PC-9 (cell line): ENCODE measurements at regions not wholly inside any gene's neighbourhood (a gene's known extent, or its start where the extent isn't known, plus 50 kb on each side); places are given as distances from the start of the nearest gene placed in this dataset.

Source experiments
- BruUV-seq: library from RNA; stranded (reverse); fragments of 400-500 nt; replicated peaks from 2 replicates; lab custom pipeline; 2021; lab: Mats Ljungman, UMichigan
- CTCF ChIA-PET: fragments of 300-600 bp; sonication (Branson Sonifier 250); formaldehyde crosslinking; loops from one replicate; lab custom pipeline; 2022; ENCODE audit warnings: antibody characterized with exemption; lab: Charles Lee
- POLR2A ChIA-PET: fragments of 300-600 bp; sonication (Branson Sonifier 250); formaldehyde crosslinking; loops from one replicate; lab custom pipeline; 2022; ENCODE audit warnings: antibody characterized with exemption; ENCODE audit not compliant: unreplicated experiment; lab: Charles Lee
- DNase-seq, 2 experiments: peaks; one replicate each; pipeline versions ENCODE4 v3.0.0 to v3.0.0-alpha.2; 2015 to 2022; ENCODE audit warnings: mixed read lengths in 1 of 2
- H2AFZ ChIP-seq: fragments of 200-600 bp; sonication (generic); 2 replicates; pipeline ENCODE4 v1.8.1; 2017; ENCODE audit warnings: antibody characterized with exemption
- H3F3A ChIP-seq: fragments of 200-600 bp; sonication (generic); 2 replicates; pipeline ENCODE4 v1.8.1; 2017; ENCODE audit warnings: antibody characterized with exemption, mild to moderate bottlenecking, low read depth; ENCODE audit not compliant: insufficient read depth
- H3K27ac ChIP-seq: fragments of 200-600 bp; sonication (generic); 2 replicates; pipeline ENCODE4 v1.6.1; 2016; ENCODE audit warnings: mixed run types
- H3K27me3 ChIP-seq: fragments of 200-600 bp; sonication (generic); 2 replicates; pipeline ENCODE4 v1.6.1; 2016; ENCODE audit warnings: low read depth, mixed run types; ENCODE audit not compliant: insufficient read depth
- H3K36me3 ChIP-seq: fragments of 200-600 bp; sonication (generic); 2 replicates; pipeline ENCODE4 v1.6.1; 2016; ENCODE audit warnings: low read depth, mixed run types
- H3K4me1 ChIP-seq: fragments of 200-600 bp; sonication (generic); replicated peaks from 2 replicates; pipeline ENCODE4 v1.6.1; 2016; ENCODE audit warnings: mixed run types; ENCODE audit not compliant: insufficient read depth
- H3K4me2 ChIP-seq: fragments of 200-600 bp; sonication (generic); 2 replicates; pipeline ENCODE4 v1.6.1; 2017; ENCODE audit warnings: mixed run types
- H3K4me3 ChIP-seq: fragments of 200-600 bp; sonication (generic); 2 replicates; pipeline ENCODE4 v1.6.1; 2016; ENCODE audit warnings: mixed run types
- H3K79me2 ChIP-seq: fragments of 200-600 bp; sonication (generic); 2 replicates; pipeline ENCODE4 v1.6.1; 2017; ENCODE audit warnings: low read depth, mixed run types
- H3K9me2 ChIP-seq: fragments of 200-600 bp; sonication (generic); 2 replicates; pipeline ENCODE4 v1.8.1; 2017; ENCODE audit warnings: mild to moderate bottlenecking; ENCODE audit not compliant: insufficient read depth
- H3K9me3 ChIP-seq: fragments of 200-600 bp; sonication (generic); 2 replicates; pipeline ENCODE4 v1.8.1; 2016; ENCODE audit warnings: low read depth; ENCODE audit not compliant: insufficient read depth
- H4K20me1 ChIP-seq: fragments of 200-600 bp; sonication (generic); 2 replicates; pipeline ENCODE4 v1.8.1; 2017; ENCODE audit not compliant: insufficient read depth
- CTCF ChIP-seq: fragments of 200-600 bp; sonication (generic); conservative IDR thresholded peaks from 2 replicates; pipeline ENCODE4 v1.6.1; 2017; ENCODE audit warnings: mixed run types, antibody characterized with exemption, mild to moderate bottlenecking, moderate library complexity
- EZH2 ChIP-seq: fragments of 200-600 bp; sonication (generic); IDR thresholded peaks from 2 replicates; pipeline ENCODE4 v1.8.0; 2017; ENCODE audit warnings: antibody characterized with exemption, low read depth
- intact Hi-C: fragments of 100-400 bp; cut with micrococcal nuclease; formaldehyde crosslinking; loops from one replicate; pipeline ENCODE4 v1.10.0; 2022; ENCODE audit not compliant: unreplicated experiment

GRCh38 chr21:30979054-30979453 is 59.2 kb downstream of the KRTAP19-8 start:
- POLR2A ChIA-PET: no interaction called here
- H2AFZ ChIP-seq: no peak overlapping the region
- no peak for TF ChIP-seq EZH2
- TF ChIP-seq CTCF: no peak
- no peak overlapping the region for H3K4me2 ChIP-seq
- H3F3A ChIP-seq: no peaks in the 10 kb centered on the region
- H3K4me1 ChIP-seq: no peaks in the 10 kb centered on the region
- no peak for DNase-seq
- no TSS peak for BruUV-seq
- no peaks in the 10 kb centered on the region for H4K20me1 ChIP-seq
- no peak overlapping the region for H3K27ac ChIP-seq
- intact Hi-C loops: no loop called here
- no peaks in the 10 kb centered on the region for H3K9me2 ChIP-seq
- no peaks in the 10 kb centered on the region for H3K27me3 ChIP-seq
- no peaks in the 10 kb centered on the region for H3K9me3 ChIP-seq
- no peaks in the 10 kb centered on the region for H3K36me3 ChIP-seq
- no peaks in the 10 kb centered on the region for H3K79me2 ChIP-seq
- no peak overlapping the region for H3K4me3 ChIP-seq
- CTCF ChIA-PET: no interaction called here

GRCh38 chr21:30964283-30964682 is 74.0 kb downstream of the KRTAP19-8 start:
- Histone ChIP-seq H3K4me3 (no peak overlapping the region), H3K9me3 (no peaks in the 10 kb centered on the region), H3F3A (no peaks in the 10 kb centered on the region), H3K27ac (no peak overlapping the region), H3K4me2 (no peak overlapping the region), H3K4me1 (no peaks in the 10 kb centered on the region), H4K20me1 (no peaks in the 10 kb centered on the region), H3K27me3 (no peaks in the 10 kb centered on the region), H3K79me2 (no peaks in the 10 kb centered on the region), H3K36me3 (no peaks in the 10 kb centered on the region), H2AFZ (no peak overlapping the region), H3K9me2 (no peaks in the 10 kb centered on the region)
- ChIA-PET CTCF (no interaction called here), POLR2A (no interaction called here)
- intact Hi-C loops: no loop called here
- no peak for DNase-seq
- BruUV-seq: no TSS peak
- TF ChIP-seq EZH2: no peak
- no peak for TF ChIP-seq CTCF

- Histone ChIP-seq H3K9me3 (no peaks in the 10 kb centered on the region), H4K20me1 (no peaks in the 10 kb centered on the region), H2AFZ (no peak overlapping the region), H3K4me3 (no peak overlapping the region), H3K36me3 (no peaks in the 10 kb centered on the region), H3K79me2 (no peaks in the 10 kb centered on the region), H3K9me2 (no peaks in the 10 kb centered on the region), H3K4me2 (no peak overlapping the region), H3K4me1 (no peaks in the 10 kb centered on the region), H3F3A (no peaks in the 10 kb centered on the region), H3K27ac (no peak overlapping the region), H3K27me3 (no peaks in the 10 kb centered on the region)
- ChIA-PET POLR2A (no interaction called here), CTCF (no interaction called here)
- intact Hi-C loops: no loop called here
- BruUV-seq: no TSS peak
- TF ChIP-seq CTCF: no peak
- no peak for TF ChIP-seq EZH2
- no peak for DNase-seq
These were observed 74.8 kb downstream of the KRTAP19-8 start for GRCh38 chr21:30963502-30963901.
